Activated CD8-positive, alpha-beta memory T cell treated with anti-CD3 and anti-CD28 coated beads for 36 hours (primary cell): ENCODE measurements at regions not wholly inside any gene's neighbourhood (a gene's known extent, or its start where the extent isn't known, plus 50 kb on each side); places are given as distances from the start of the nearest gene placed in this dataset.
"Not testable (repeated sequence)": the region's sequence is repeated elsewhere in the genome, so short reads cannot be mapped to it uniquely, and the experiment has no call there.

ENCODE experiments used
- CTCF ChIA-PET: fragments of 350-600 bp; sonication (Branson Sonifier 250); formaldehyde crosslinking; loops from one replicate; lab custom pipeline; 2021; ENCODE audit warnings: antibody characterized with exemption; lab: Charles Lee
- POLR2A ChIA-PET: fragments of 350-600 bp; sonication (Branson Sonifier 250); formaldehyde crosslinking; loops from one replicate; lab custom pipeline; 2021; ENCODE audit warnings: antibody characterized with exemption; lab: Charles Lee

DNA sequence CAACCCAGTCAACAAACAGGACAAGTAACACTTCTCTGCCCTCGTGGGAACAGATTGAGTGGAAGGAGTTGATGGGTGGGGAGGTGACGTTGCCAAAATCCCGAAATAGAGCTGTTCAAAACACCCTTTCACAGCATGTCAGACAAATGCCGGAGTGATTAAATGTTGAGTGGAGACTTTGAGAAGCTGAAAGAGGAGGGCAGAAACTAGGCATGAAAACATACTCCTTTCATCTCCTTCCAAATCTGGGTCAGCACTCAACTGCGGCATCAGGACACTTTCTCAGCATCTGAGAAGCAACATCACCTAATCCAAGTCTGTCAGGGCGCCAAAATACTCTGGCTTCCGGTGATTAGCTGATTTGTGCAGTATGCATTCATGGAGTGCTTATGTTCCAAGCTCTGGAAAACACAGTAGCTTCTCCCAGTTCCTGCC lies 51.5 kb upstream of the MRI1 start:
- ChIA-PET CTCF (interaction anchor here (0.5 to 1.2 kb wide), 2 partner anchors 22 to 419 kb away, joined by 3 read pairs; no protein-coding TSS in a partner anchor), POLR2A (no interaction called here)

DNA sequence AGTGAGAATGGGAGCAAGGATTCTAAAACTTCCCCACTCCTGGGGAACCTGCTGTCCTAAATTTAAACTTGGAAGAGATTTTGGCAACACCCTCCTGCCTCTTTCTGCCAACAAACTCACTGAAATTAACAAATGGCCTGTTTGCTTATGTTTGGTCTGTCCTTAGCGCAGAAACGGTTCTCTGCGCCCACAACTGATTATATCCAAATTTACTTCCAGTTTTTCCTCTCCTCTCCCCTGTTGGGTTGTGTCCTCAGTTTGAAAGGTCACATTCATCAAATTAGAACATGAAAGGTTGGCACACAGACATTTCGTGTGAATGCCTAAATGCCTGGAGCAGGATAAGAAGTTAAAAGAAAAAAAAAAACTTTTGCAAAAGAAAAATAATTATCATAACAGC lies 56.4 kb upstream of the MRI1 start:
- ChIA-PET POLR2A (no interaction called here), CTCF (no interaction called here)

DNA sequence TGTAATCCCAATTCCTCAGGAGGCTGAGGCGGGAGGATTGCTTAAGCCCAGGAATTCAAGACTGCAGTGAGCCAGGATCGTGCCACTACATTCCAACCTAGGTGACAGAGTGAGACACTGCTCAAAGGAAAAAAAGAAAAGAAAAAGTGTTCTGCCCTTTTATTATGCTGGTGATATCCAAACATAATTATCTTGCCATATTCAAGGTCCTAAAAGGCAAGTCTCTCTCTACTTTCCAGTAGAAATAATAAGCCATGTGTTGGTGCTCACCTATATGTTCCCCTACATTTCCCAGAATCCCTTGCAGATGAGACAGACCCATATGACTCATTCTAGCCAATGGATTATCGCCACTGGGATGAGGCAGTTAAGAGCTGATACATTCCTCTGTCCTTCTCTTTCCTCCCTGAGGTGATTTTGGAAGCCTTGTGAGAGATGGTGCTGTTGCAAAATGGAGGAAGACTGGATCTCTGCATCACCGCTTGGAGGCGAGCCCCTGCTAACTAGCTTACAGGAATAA lies 58.3 kb upstream of the MRI1 start:
- POLR2A ChIA-PET, result no interaction called here
- CTCF ChIA-PET, result interaction anchor here (1.0 kb wide), 1 partner anchor 116 kb away, joined by 3 read pairs; no protein-coding TSS in a partner anchor

- POLR2A ChIA-PET, result no interaction called here
Observed at GRCh38 chr19:13705201-13705600, 59.1 kb upstream of the MRI1 start.

GRCh38 chr19:13701624-13702023 lies 62.7 kb upstream of the MRI1 start:
- ChIA-PET POLR2A (no interaction called here), CTCF (interaction anchor here (0.6 kb wide), 1 partner anchor 20 kb away, joined by 3 read pairs; no protein-coding TSS in a partner anchor)

More at GRCh38 chr19:13705201-13705600, 59.1 kb upstream of the MRI1 start:
- CTCF ChIA-PET, result no interaction called here

- CTCF ChIA-PET, result no interaction called here
- POLR2A ChIA-PET, result no interaction called here
Observed at GRCh38 chr19:13700621-13701020, 63.7 kb upstream of the MRI1 start.

DNA sequence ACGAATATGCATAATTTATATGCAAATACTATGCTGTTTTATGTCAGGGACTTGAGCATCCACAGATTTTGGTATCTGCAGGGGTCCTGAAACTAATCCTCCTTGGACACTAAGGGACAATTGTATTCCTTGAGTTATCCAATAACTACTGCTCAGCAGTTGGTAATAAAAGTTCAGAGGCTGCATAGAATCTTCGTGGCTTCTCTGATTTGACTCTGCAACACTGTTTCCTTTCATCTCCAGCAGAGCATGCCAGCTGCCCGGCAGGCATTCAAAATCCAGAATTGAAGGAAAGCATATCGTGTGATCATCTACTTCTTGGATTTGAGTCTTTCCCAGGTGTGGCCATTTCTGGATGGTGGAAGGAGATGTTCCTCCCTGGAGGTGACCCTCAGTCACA lies 64.5 kb upstream of the MRI1 start:
- CTCF ChIA-PET, result no interaction called here

GRCh38 chr19:13696839-13697238 lies 67.5 kb upstream of the MRI1 start:
- CTCF ChIA-PET, result no interaction called here
- POLR2A ChIA-PET, result no interaction called here

More for the DNA sequence above, 64.5 kb upstream of the MRI1 start:
- POLR2A ChIA-PET, result no interaction called here

DNA sequence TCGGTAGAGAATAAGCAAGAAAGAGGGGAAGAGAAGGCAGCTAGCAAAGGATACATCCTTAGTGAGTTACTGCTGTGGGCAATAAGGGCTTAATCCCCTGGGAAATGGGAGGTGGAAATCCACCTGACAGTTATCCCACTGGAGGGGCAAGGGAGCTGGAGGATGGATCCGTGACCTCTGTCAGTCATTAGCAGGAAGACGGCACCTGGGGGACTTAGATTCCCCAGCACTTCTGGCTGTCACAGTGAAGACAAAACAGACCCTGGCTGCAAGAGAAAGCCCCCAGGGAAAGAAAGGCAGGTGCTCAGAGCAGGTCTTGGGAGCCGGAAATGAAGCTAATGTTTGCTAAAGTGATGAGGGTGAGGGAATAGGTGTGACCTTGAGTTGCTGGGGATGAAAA lies 70.4 kb upstream of the MRI1 start:
- ChIA-PET CTCF (no interaction called here), POLR2A (no interaction called here)

GRCh38 chr19:13691569-13692435 lies 72.5 kb upstream of the MRI1 start:
- ChIA-PET CTCF (no interaction called here), POLR2A (no interaction called here)

GRCh38 chr19:13689085-13689484 lies 75.2 kb upstream of the MRI1 start:
- ChIA-PET CTCF (no interaction called here), POLR2A (no interaction called here)

- ChIA-PET POLR2A (no interaction called here), CTCF (interaction anchor here (0.6 kb wide), 1 partner anchor 251 kb away, joined by 4 read pairs; no protein-coding TSS in a partner anchor)
Observed at GRCh38 chr19:13684021-13684420, 80.3 kb upstream of the MRI1 start.

DNA sequence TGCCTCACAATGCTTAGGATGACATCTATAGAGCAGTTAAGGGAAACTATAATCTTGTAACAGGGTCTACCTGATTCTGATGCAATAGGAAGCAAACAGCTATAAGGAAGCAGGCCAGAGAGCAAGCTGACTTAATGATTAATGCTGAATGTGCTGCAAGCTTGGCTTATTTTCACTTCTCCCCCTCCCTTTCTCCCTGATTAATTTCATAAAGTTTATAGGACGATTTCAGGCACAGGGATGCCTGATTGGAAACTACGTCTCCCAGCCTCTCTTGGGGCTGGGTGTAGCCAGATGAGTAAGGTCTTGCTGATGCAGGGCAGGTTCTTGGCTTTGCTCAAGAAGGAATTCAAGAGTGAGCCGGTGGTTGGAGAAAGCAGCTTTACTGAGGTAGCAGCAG lies 82.8 kb upstream of the MRI1 start:
- CTCF ChIA-PET, result no interaction called here
- POLR2A ChIA-PET, result no interaction called here

DNA sequence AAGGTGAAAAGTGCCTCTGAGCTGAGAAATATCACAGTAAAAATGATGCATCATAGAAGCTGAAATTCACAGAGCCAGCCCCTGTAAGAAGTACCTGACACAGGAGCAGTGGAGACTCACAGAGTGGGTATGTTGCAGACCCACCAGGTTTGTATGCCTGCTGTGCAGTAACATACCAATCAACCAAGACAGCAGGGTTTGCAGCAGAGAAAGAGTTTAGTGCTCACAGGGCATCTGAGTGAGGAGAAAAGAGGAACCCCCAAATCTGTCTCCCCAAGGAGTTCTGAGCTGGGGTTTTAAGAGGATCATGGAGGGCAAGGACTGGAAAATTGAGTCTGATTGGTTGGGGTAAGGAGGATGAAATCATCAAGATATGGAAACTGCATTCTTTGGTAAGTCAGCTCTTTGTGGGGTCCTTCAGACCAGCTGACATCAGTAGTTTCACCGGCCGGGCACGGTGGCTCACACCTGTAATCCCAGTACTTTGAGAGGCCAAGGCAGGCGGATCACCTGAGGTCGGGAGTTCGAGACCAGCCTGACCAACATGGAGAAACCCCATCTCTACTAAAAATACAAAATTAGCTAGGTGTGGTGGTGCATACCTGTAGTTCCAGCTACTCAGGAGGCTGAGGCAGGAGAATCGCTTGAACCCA lies 83.5 kb upstream of the MRI1 start:
- POLR2A ChIA-PET, CTCF ChIA-PET: not testable (repeated sequence)

DNA sequence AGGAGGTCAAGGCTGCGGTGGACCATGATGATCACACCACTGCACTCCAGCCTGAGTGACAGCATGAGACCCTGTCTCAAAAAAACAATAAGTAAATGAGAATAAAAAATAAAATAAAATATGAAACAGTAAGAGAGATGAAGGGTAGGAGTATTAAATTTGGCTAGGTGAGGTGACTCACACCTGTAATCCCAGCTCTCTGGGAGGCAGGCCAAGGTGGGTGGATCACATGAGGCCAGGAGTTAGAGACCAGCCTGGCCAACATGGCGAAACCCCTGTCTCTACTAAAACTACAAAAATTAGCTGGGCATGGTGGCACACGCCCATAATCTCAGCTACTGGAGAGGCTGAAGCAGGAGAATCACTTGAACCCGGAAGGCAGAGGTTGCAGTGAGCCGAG lies 87.4 kb upstream of the MRI1 start:
- CTCF ChIA-PET, result interaction anchor here (0.5 kb wide), 1 partner anchor 487 kb away, joined by 4 read pairs; no protein-coding TSS in a partner anchor
- POLR2A ChIA-PET, result not testable (repeated sequence)

DNA sequence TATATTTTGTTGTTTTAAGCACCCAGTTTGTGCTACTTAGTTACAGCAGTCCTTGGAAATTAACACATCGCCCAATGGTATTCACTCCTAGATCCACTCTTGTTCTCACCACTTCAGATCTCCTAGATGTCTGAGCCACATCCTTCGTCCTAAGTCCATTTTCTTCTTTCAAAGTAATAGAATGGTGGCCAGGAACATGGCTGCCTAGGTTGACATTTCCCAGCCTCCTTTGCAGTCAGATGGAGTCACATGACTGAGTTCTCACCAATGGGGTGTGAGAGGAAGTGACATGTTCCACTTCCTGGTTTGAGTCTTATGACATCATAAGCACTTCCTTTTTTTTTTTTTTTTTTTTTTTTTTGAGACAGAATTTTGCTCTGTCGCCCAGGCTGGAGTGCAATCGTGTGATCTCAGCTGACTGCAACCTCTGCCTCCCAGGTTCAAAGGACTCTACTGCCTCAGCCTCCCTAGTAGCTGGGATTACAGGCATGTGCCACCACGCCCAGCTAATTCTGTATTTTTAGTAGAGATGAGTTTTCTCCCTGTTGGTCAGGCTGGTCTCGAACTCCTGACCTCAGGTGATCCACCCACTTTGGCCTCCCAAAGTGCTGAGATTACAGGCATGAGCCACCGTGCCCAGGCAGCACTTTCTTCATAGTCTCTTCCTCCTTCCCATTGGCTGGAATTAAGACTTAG lies 91.7 kb upstream of the MRI1 start:
- POLR2A ChIA-PET, CTCF ChIA-PET: not testable (repeated sequence)

DNA sequence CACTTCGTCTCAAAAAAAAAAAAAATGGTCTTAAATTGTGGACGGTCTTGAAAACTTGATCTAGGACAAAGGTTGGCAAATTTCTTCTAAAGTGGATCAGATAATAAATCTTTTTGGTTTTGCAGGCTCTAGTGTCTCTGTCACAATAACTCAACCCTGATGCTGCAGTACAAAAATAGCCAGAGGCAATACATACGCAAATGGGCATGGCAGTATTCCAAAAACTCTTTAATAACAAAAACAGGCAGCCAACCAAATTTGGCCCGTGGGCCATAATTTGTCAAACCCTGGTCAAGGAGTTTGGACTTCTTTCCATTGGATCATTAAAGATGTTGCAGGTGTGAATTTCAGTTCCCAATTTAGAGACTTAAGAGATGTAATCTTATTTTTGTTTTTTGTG lies 93.5 kb upstream of the MRI1 start:
- ChIA-PET POLR2A (no interaction called here), CTCF (no interaction called here)

- ChIA-PET POLR2A (no interaction called here), CTCF (no interaction called here)
Observed at GRCh38 chr19:13669780-13670355, 94.5 kb upstream of the MRI1 start.

DNA sequence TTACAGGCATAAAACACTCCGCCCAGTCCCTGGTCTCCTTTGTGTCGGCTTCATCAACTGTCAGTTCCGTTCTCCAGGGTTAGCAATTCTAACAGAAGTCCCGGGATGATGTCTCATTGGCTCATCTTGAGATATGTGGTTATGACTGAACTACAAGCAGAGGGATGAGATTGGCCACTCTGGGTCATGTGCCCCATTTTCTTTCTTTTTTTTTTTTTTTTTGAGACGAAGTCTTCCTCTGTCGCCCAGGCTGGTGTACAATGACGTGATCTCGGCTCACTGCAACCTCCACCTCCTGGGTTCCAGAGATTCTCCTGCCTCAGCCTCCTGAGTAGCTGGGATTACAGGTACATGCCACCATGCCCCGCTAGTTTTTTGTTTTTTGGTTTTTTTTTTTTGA lies 95.4 kb upstream of the MRI1 start:
- ChIA-PET CTCF (interaction anchor here (0.6 kb wide), 1 partner anchor 197 kb away, joined by 3 read pairs; no protein-coding TSS in a partner anchor), POLR2A (no interaction called here)
